NCI-H748 treated with DMSO at 0.1 percent for 48 hours (cell line): ENCODE measurements at regions not wholly inside any gene's neighbourhood (a gene's known extent, or its start where the extent isn't known, plus 50 kb on each side); places are given as distances from the start of the nearest gene placed in this dataset.

Experiments used
- DNase-seq: peaks from one replicate; lab custom pipeline; 2025; lab: John Stamatoyannopoulos, UW

GRCh38 chr5:175243441-175243840 is 200.5 kb downstream of the DRD1 start:
- no peak for DNase-seq

- DNase-seq = no peak
Observed at GRCh38 chr5:175242207-175242606, 201.8 kb downstream of the DRD1 start.

GRCh38 chr5:175238326-175238725 is 205.7 kb downstream of the DRD1 start:
- DNase-seq = no peak

GRCh38 chr5:175236176-175236575 is 207.8 kb downstream of the DRD1 start:
- no peak for DNase-seq

- DNase-seq = no peak
Observed at GRCh38 chr5:175235251-175235960, 208.6 kb downstream of the DRD1 start.

- no peak for DNase-seq
Observed at GRCh38 chr5:175230299-175230698, 213.7 kb downstream of the DRD1 start.

- no peak for DNase-seq
Observed at GRCh38 chr5:175226506-175226905, 217.5 kb downstream of the DRD1 start.

- DNase-seq = no peak
Observed at GRCh38 chr5:175223291-175223690, 220.7 kb downstream of the DRD1 start.

- no peak for DNase-seq
Observed at GRCh38 chr5:175222621-175223020, 221.4 kb downstream of the DRD1 start.

- no peak for DNase-seq
Observed at GRCh38 chr5:175220549-175220948, 223.4 kb downstream of the DRD1 start.

GRCh38 chr5:175219366-175219765 is 224.6 kb downstream of the DRD1 start:
- DNase-seq = no peak

- DNase-seq = no peak
Observed at GRCh38 chr5:175216991-175217390, 227.0 kb downstream of the DRD1 start.

GRCh38 chr5:175215906-175216305 is 228.1 kb downstream of the DRD1 start:
- DNase-seq = no peak

GRCh38 chr5:175214152-175214551 is 229.8 kb downstream of the DRD1 start:
- no peak for DNase-seq

- no peak for DNase-seq
Observed at GRCh38 chr5:175211956-175212756, 231.8 kb downstream of the DRD1 start.

- no peak for DNase-seq
Observed at GRCh38 chr5:175207321-175208040, 236.5 kb downstream of the DRD1 start.

- no peak for DNase-seq
Observed at GRCh38 chr5:175206669-175207068, 237.3 kb downstream of the DRD1 start.

GRCh38 chr5:175202463-175203068 is 241.4 kb downstream of the DRD1 start:
- DNase-seq = no peak

- no peak for DNase-seq
Observed at GRCh38 chr5:175201393-175201792, 242.6 kb downstream of the DRD1 start.

GRCh38 chr5:175195698-175196656 is 248.0 kb downstream of the DRD1 start:
- DNase-seq = no peak

- DNase-seq = no peak
Observed at GRCh38 chr5:175181331-175181730, 262.7 kb downstream of the DRD1 start.
